DND-41 (cell line): ENCODE measurements at regions not wholly inside any gene's neighbourhood (a gene's known extent, or its start where the extent isn't known, plus 50 kb on each side); places are given as distances from the start of the nearest gene placed in this dataset.

Experiments used
- EZH2 ChIP-seq: IDR thresholded peaks from 3 replicates; pipeline ENCODE4 v1.6.1; 2012; ENCODE audit warnings: borderline replicate concordance, low read depth, mild to moderate bottlenecking, moderate library complexity, low read length, inconsistent platforms; ENCODE audit not compliant: severe bottlenecking
- TF ChIP-seq, protein P1 (sequence below): IDR thresholded peaks from 2 replicates; pipeline ENCODE4 v1.5.1; 2012; ENCODE audit warnings: borderline replicate concordance, low read length, moderate library complexity, mild to moderate bottlenecking; ENCODE audit not compliant: poor library complexity, severe bottlenecking; ENCODE audit errors: extremely low read depth

DNA sequence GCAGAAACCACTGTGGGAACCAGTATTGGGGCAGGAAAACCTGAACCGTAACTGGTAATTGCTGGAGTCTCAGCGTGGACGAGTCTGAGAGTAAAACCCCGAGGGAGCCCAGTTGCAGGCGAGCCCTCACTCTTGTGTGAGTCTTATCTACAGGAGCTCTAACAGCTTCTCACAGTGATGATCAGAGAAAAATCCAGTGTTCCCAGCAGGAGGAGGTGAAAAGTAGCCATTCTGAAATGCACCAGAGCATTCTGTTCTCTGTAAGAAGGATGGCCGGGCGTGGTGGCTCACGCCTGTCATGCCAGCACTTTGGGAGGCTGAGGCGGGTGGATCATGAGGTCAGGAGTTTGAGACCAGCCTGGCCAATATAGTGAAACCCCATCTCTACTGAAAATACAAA, 161.2 kb downstream of the COPRS start:
- TF ChIP-seq, protein P1, sequence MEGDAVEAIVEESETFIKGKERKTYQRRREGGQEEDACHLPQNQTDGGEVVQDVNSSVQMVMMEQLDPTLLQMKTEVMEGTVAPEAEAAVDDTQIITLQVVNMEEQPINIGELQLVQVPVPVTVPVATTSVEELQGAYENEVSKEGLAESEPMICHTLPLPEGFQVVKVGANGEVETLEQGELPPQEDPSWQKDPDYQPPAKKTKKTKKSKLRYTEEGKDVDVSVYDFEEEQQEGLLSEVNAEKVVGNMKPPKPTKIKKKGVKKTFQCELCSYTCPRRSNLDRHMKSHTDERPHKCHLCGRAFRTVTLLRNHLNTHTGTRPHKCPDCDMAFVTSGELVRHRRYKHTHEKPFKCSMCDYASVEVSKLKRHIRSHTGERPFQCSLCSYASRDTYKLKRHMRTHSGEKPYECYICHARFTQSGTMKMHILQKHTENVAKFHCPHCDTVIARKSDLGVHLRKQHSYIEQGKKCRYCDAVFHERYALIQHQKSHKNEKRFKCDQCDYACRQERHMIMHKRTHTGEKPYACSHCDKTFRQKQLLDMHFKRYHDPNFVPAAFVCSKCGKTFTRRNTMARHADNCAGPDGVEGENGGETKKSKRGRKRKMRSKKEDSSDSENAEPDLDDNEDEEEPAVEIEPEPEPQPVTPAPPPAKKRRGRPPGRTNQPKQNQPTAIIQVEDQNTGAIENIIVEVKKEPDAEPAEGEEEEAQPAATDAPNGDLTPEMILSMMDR = no peak
- no peak for TF ChIP-seq EZH2
